IMR-90 (cell line): ENCODE measurements at regions not wholly inside any gene's neighbourhood (a gene's known extent, or its start where the extent isn't known, plus 50 kb on each side); places are given as distances from the start of the nearest gene placed in this dataset.

ENCODE experiments used
- ATAC-seq: fragments of 200-7000 bp; cut with Tn5 transposase; 2 replicates; pipeline ENCODE4 v1.9.1; 2020; ENCODE audit warnings: low read depth, mild to moderate bottlenecking, moderate library complexity
- BruUV-seq: library from RNA; stranded (reverse); fragments of 400-500 nt; replicated peaks from 2 replicates; lab custom pipeline; 2021; lab: Mats Ljungman, UMichigan
- CTCF ChIA-PET: fragments of 300-600 bp; formaldehyde crosslinking; extraction: SDS; loops from one replicate; lab custom pipeline; 2021; ENCODE audit warnings: antibody characterized with exemption; lab: Yijun Ruan, JAX
- POLR2A ChIA-PET: fragments of 300-600 bp; sonication (Branson Sonifier 250); formaldehyde crosslinking; loops from one replicate; lab custom pipeline; 2022; ENCODE audit warnings: antibody characterized with exemption; ENCODE audit not compliant: unreplicated experiment; lab: Charles Lee
- DNase-seq: peaks from one replicate; pipeline ENCODE4 v3.0.0; 2013
- H2AFZ ChIP-seq: replicated peaks from 2 replicates; pipeline ENCODE3; 2013; ENCODE audit warnings: low read length, mild to moderate bottlenecking; ENCODE audit not compliant: poor library complexity
- H2AK5ac ChIP-seq: 2 replicates; pipeline ENCODE4 v1.6.1; 2013; ENCODE audit warnings: low read depth, low read length, inconsistent platforms
- H2AK9ac ChIP-seq: replicated peaks from 2 replicates; pipeline ENCODE3; 2013; ENCODE audit warnings: mild to moderate bottlenecking, low read depth, low read length, moderate library complexity; ENCODE audit not compliant: poor library complexity
- H2BK120ac ChIP-seq: 2 replicates; pipeline ENCODE4 v1.6.1; 2013; ENCODE audit warnings: low read depth, low read length, inconsistent platforms
- H2BK15ac ChIP-seq: 3 replicates; pipeline ENCODE4 v1.6.1; 2013; ENCODE audit warnings: low read depth, low read length, inconsistent platforms
- H2BK20ac ChIP-seq: 2 replicates; pipeline ENCODE4 v1.6.1; 2013; ENCODE audit warnings: low read depth, mild to moderate bottlenecking, inconsistent platforms, low read length, moderate library complexity
- H2BK5ac ChIP-seq: 2 replicates; pipeline ENCODE4 v1.6.1; 2013; ENCODE audit warnings: mild to moderate bottlenecking, low read depth, low read length, inconsistent platforms; ENCODE audit not compliant: poor library complexity, severe bottlenecking
- H3K14ac ChIP-seq: replicated peaks from 2 replicates; pipeline ENCODE4 v1.6.1; 2013; ENCODE audit warnings: low read depth, low read length, inconsistent platforms
- H3K18ac ChIP-seq: 2 replicates; pipeline ENCODE4 v1.6.1; 2013; ENCODE audit warnings: low read depth, low read length, control low read depth
- H3K23ac ChIP-seq: 2 replicates; pipeline ENCODE4 v1.6.1; 2013; ENCODE audit warnings: low read depth, low read length, inconsistent platforms
- H3K27ac ChIP-seq: 2 replicates; pipeline ENCODE4 v1.5.1; 2013; ENCODE audit warnings: mild to moderate bottlenecking, control low read depth, low read length; ENCODE audit not compliant: insufficient read depth
- H3K27me3 ChIP-seq: 2 replicates; pipeline ENCODE4 v1.6.1; 2013; ENCODE audit warnings: low read length; ENCODE audit not compliant: control insufficient read depth, insufficient read depth
- H3K36me3 ChIP-seq: 2 replicates; pipeline ENCODE4 v1.6.1; 2013; ENCODE audit warnings: low read length, mixed read lengths; ENCODE audit not compliant: control insufficient read depth, insufficient read depth
- H3K4ac ChIP-seq: 2 replicates; pipeline ENCODE4 v1.6.1; 2013; ENCODE audit warnings: low read depth, low read length, inconsistent platforms
- H3K4me1 ChIP-seq: 2 replicates; pipeline ENCODE4 v1.6.1; 2013; ENCODE audit warnings: low read length, mixed read lengths; ENCODE audit not compliant: control insufficient read depth, insufficient read depth
- H3K4me2 ChIP-seq: 2 replicates; pipeline ENCODE4 v1.6.1; 2013; ENCODE audit warnings: low read depth, mild to moderate bottlenecking, control low read depth, low read length, moderate library complexity
- H3K4me3 ChIP-seq: 2 replicates; pipeline ENCODE4 v1.5.1; 2013; ENCODE audit warnings: low read depth, mild to moderate bottlenecking, control low read depth, low read length, moderate library complexity; ENCODE audit not compliant: insufficient read depth
- H3K56ac ChIP-seq: 2 replicates; pipeline ENCODE4 v1.6.1; 2013; ENCODE audit warnings: low read length, inconsistent platforms; ENCODE audit not compliant: insufficient read depth; ENCODE audit errors: extremely low read depth
- H3K79me1 ChIP-seq, 2 experiments: 2 replicates each; pipeline ENCODE4 v1.6.1; 2013; ENCODE audit warnings: low read length in 2 of 2, inconsistent platforms in 1 of 2, low read depth in 1 of 2
- H3K9ac ChIP-seq: 2 replicates; pipeline ENCODE4 v1.6.1; 2013; ENCODE audit warnings: low read depth, low read length, control low read depth
- H3K9me1 ChIP-seq: 2 replicates; pipeline ENCODE4 v1.6.1; 2013; ENCODE audit warnings: low read length, inconsistent platforms; ENCODE audit not compliant: insufficient read depth
- H3K9me3 ChIP-seq: 2 replicates; pipeline ENCODE4 v1.6.1; 2013; ENCODE audit warnings: low read length; ENCODE audit not compliant: control insufficient read depth, insufficient read depth
- H4K20me1 ChIP-seq: 2 replicates; pipeline ENCODE4 v1.6.1; 2013; ENCODE audit warnings: low read length, inconsistent platforms; ENCODE audit not compliant: insufficient read depth
- H4K5ac ChIP-seq: 2 replicates; pipeline ENCODE4 v1.6.1; 2013; ENCODE audit warnings: mild to moderate bottlenecking, low read depth, low read length, control low read depth
- H4K8ac ChIP-seq, 2 experiments: 2 replicates each; pipeline ENCODE4 v1.6.1; 2013; ENCODE audit warnings: low read depth in 2 of 2, low read length in 2 of 2, control low read depth in 1 of 2, inconsistent platforms in 1 of 2
- H4K91ac ChIP-seq: 2 replicates; pipeline ENCODE4 v1.6.1; 2013; ENCODE audit warnings: low read depth, low read length, inconsistent platforms; ENCODE audit not compliant: insufficient read depth
- BHLHE40 ChIP-seq: fragments of 150-350 bp; IDR thresholded peaks from 2 replicates; pipeline ENCODE4 v1.6.1; 2016; ENCODE audit warnings: mild to moderate bottlenecking, low read depth, low read length
- CHD1 ChIP-seq: IDR thresholded peaks from 2 replicates; pipeline ENCODE4 v1.6.1; 2012; ENCODE audit warnings: low read depth, low read length, improper control_type of control experiment
- CTCF ChIP-seq: conservative IDR thresholded peaks from 2 replicates; pipeline ENCODE4 v1.5.1; 2012; ENCODE audit warnings: mild to moderate bottlenecking, low read depth, low read length, improper control_type of control experiment
- ELK1 ChIP-seq: fragments of 150-350 bp; IDR thresholded peaks from 2 replicates; pipeline ENCODE4 v1.6.1; 2016; ENCODE audit warnings: low read depth, mild to moderate bottlenecking, low read length, moderate library complexity, borderline replicate concordance
- FOS ChIP-seq: fragments of 150-350 bp; IDR thresholded peaks from 2 replicates; pipeline ENCODE4 v1.6.1; 2016; ENCODE audit warnings: low read depth, low read length
- MAFK ChIP-seq: IDR thresholded peaks from 2 replicates; pipeline ENCODE4 v1.6.1; 2012; ENCODE audit warnings: low read depth, low read length, improper control_type of control experiment
- MAZ ChIP-seq: IDR thresholded peaks from 2 replicates; pipeline ENCODE4 v1.6.1; 2012; ENCODE audit warnings: low read depth, mild to moderate bottlenecking, low read length, improper control_type of control experiment, moderate library complexity, borderline replicate concordance
- MXI1 ChIP-seq: IDR thresholded peaks from 2 replicates; pipeline ENCODE4 v1.6.1; 2012; ENCODE audit warnings: low read depth, mild to moderate bottlenecking, low read length, moderate library complexity, borderline replicate concordance
- NFE2L2 ChIP-seq: fragments of 150-350 bp; IDR thresholded peaks from 2 replicates; pipeline ENCODE4 v1.6.1; 2016; ENCODE audit warnings: low read depth, mild to moderate bottlenecking, low read length
- POLR2A ChIP-seq: IDR thresholded peaks from 2 replicates; pipeline ENCODE4 v1.6.1; 2012; ENCODE audit warnings: mild to moderate bottlenecking, low read depth, low read length
- RAD21 ChIP-seq: IDR thresholded peaks from 2 replicates; pipeline ENCODE4 v1.6.1; 2012; ENCODE audit warnings: low read length, improper control_type of control experiment
- RCOR1 ChIP-seq: IDR thresholded peaks from 2 replicates; pipeline ENCODE4 v1.6.1; 2012; ENCODE audit warnings: mild to moderate bottlenecking, low read length, improper control_type of control experiment; ENCODE audit not compliant: insufficient replicate concordance
- SMC3 ChIP-seq: fragments of 150-350 bp; IDR thresholded peaks from 2 replicates; pipeline ENCODE4 v1.6.1; 2016; ENCODE audit warnings: low read depth, mild to moderate bottlenecking, antibody characterized with exemption, low read length, moderate library complexity
- USF2 ChIP-seq: fragments of 150-350 bp; IDR thresholded peaks from 2 replicates; pipeline ENCODE4 v1.6.1; 2017; ENCODE audit warnings: mild to moderate bottlenecking, antibody characterized with exemption, low read length, low read depth
- WGBS, 2 experiments: methylation state at CpG; one replicate each; pipeline versions ENCODE4 v1.1.5 to v1.1.7; 2013; ENCODE audit warnings: missing lambda C conversion rate in 2 of 2; ENCODE audit not compliant: insufficient read length in 1 of 2; ENCODE audit errors: extremely low coverage in 2 of 2; 5-methylcytosine and 5-hydroxymethylcytosine counted together
- dilution Hi-C: fragments of 300-500 bp; cut with HindIII; formaldehyde crosslinking; loops from one replicate; pipeline ENCODE4 v1.14.3; 2018; ENCODE audit warnings: low sequenced_read_pairs; ENCODE audit not compliant: unreplicated experiment
- in situ Hi-C: fragments of 300-500 bp; cut with MboI; formaldehyde crosslinking; loops from 3 replicates; pipeline ENCODE4 v1.14.3; 2019; ENCODE audit warnings: low sequenced_read_pairs, inconsistent platforms, mixed read lengths
- intact Hi-C: fragments of 100-400 bp; cut with micrococcal nuclease; formaldehyde crosslinking; loops from 2 replicates; pipeline ENCODE4 v1.10.0; 2022

GRCh38 chr10:78808736-78809367, 259.9 kb upstream of the ZMIZ1 start:
- dilution Hi-C loops (no loop called here), intact Hi-C loops (loop anchor here (5.0 kb wide), 1 partner anchor 258 kb away; the partner anchor contains the start of gene ZMIZ1), in situ Hi-C loops (no loop called here)
- no peaks in the 10 kb centered on the region for H3K79me1 ChIP-seq
- H3K27ac ChIP-seq = no peak overlapping the region
- ATAC-seq (no peak), DNase-seq (no peak)
- H3K4ac ChIP-seq = no peak overlapping the region
- BruUV-seq = no TSS peak
- H3K18ac ChIP-seq = no peak overlapping the region
- peaks cover 23% of the 10 kb centered on the region for H3K4me1 ChIP-seq
- no peak overlapping the region for H2AFZ ChIP-seq
- no peak overlapping the region for H2BK15ac ChIP-seq
- peaks cover 3% of the 10 kb centered on the region; the same call in 1 of the 2 replicates for H4K20me1 ChIP-seq
- no peak overlapping the region for H3K14ac ChIP-seq
- WGBS, 2 experiments = 100% methylated on average over 1 of the region's 3 CpGs; no CpG with 5 or more reads in 1 of the 2 experiments
- no peak overlapping the region for H3K4me2 ChIP-seq
- no peak overlapping the region for H4K5ac ChIP-seq
- H2AK9ac ChIP-seq = no peak overlapping the region
- H3K9me3 ChIP-seq = peaks cover 10% of the 10 kb centered on the region
- H2BK5ac ChIP-seq = no peak overlapping the region
- no peak overlapping the region for H3K9ac ChIP-seq
- no peak overlapping the region for H2BK120ac ChIP-seq
- POLR2A ChIA-PET = no interaction called here
- no peak overlapping the region for H4K8ac ChIP-seq
- no peaks in the 10 kb centered on the region for H3K36me3 ChIP-seq
- H2BK20ac ChIP-seq = no peak overlapping the region
- H3K27me3 ChIP-seq = peaks cover 35% of the 10 kb centered on the region
- no peak overlapping the region for H3K4me3 ChIP-seq
- H3K9me1 ChIP-seq = peaks cover 10% of the 10 kb centered on the region
- H3K56ac ChIP-seq = no peak overlapping the region
- TF ChIP-seq MXI1 (no peak), MAFK (no peak), RAD21 (no peak), FOS (no peak), NFE2L2 (no peak), MAZ (no peak), RCOR1 (no peak), USF2 (no peak), CTCF (no peak), ELK1 (no peak), SMC3 (no peak), CHD1 (no peak), POLR2A (no peak), BHLHE40 (no peak)
- no peak overlapping the region for H4K91ac ChIP-seq
- H3K23ac ChIP-seq = no peak overlapping the region
- no peak overlapping the region for H2AK5ac ChIP-seq
- CTCF ChIA-PET = interaction anchor here (0.6 to 0.7 kb wide), 2 partner anchors 160 to 950 kb away, joined by 3 read pairs; no protein-coding TSS in a partner anchor
